Body of pancreas (tissue), 4 donors: ENCODE measurements at regions not wholly inside any gene's neighbourhood (a gene's known extent, or its start where the extent isn't known, plus 50 kb on each side); places are given as distances from the start of the nearest gene placed in this dataset.
"Not testable (repeated sequence)": the region's sequence is repeated elsewhere in the genome, so short reads cannot be mapped to it uniquely, and the experiment has no call there.

Source experiments
- ATAC-seq: fragments of 150-250 bp; one replicate; pipeline ENCODE4 v1.9.1; 2016
- DNase-seq, 4 donors: peaks; one replicate each; pipeline ENCODE4 v3.0.0-alpha.2; 2019
- H3K27ac ChIP-seq, 4 donors: fragments of 200-600 bp; sonication (generic); 1 replicate in 3 of 4; 2 replicates in 1 of 4; pipeline versions ENCODE4 v1.5.1 to v1.6.1; 2016 to 2019; ENCODE audit warnings: mild to moderate bottlenecking in 1 of 4, mixed read lengths in 1 of 4, moderate library complexity in 1 of 4
- H3K27me3 ChIP-seq, 2 donors: fragments of 200-600 bp; sonication (generic); one replicate each; pipeline ENCODE4 v1.6.0; 2016; ENCODE audit warnings: mild to moderate bottlenecking in 1 of 2
- H3K36me3 ChIP-seq, 2 donors: fragments of 200-600 bp; sonication (generic); replicated peaks in 1 of 2; 2 replicates each; pipeline ENCODE4 v1.5.1; 2016; ENCODE audit warnings: low read depth in 2 of 2; ENCODE audit not compliant: insufficient read depth in 1 of 2
- H3K4me1 ChIP-seq: fragments of 200-600 bp; sonication (generic); one replicate; pipeline ENCODE4 v1.6.0; 2016
- H3K4me3 ChIP-seq, 2 donors: fragments of 200-600 bp; sonication (generic); 1 replicate in 1 of 2; 2 replicates in 1 of 2; pipeline ENCODE4 v1.5.1; 2016 to 2019
- H3K9me3 ChIP-seq, 3 donors: fragments of 200-600 bp; sonication (generic); 1 replicate in 2 of 3; 2 replicates in 1 of 3; pipeline ENCODE4 v1.5.1; 2016
- POLR2A ChIP-seq, 3 donors: fragments of 450-650 bp; IDR thresholded peaks; one replicate each; pipeline ENCODE4 v1.6.1; 2016; ENCODE audit warnings: antibody characterized with exemption in 3 of 3, mild to moderate bottlenecking in 2 of 3
- WGBS, 2 donors: methylation state at CpG; one replicate each; pipeline ENCODE4 v1.1.5; 2017; 5-methylcytosine and 5-hydroxymethylcytosine counted together
- intact Hi-C: fragments of 100-400 bp; cut with DNase I; formaldehyde crosslinking; loops from one replicate; pipeline ENCODE4 v1.15.1; 2023
- TF ChIP-seq, protein P1 (sequence below), 7 experiments: fragments of 450-650 bp in 4 of 7; fragments of 200-600 bp in 3 of 7; sonication (generic) in 3 of 7; IDR thresholded peaks; one replicate each; pipeline ENCODE4 v1.5.1; 2016 to 2019; ENCODE audit warnings: antibody characterized with exemption in 7 of 7

DNA sequence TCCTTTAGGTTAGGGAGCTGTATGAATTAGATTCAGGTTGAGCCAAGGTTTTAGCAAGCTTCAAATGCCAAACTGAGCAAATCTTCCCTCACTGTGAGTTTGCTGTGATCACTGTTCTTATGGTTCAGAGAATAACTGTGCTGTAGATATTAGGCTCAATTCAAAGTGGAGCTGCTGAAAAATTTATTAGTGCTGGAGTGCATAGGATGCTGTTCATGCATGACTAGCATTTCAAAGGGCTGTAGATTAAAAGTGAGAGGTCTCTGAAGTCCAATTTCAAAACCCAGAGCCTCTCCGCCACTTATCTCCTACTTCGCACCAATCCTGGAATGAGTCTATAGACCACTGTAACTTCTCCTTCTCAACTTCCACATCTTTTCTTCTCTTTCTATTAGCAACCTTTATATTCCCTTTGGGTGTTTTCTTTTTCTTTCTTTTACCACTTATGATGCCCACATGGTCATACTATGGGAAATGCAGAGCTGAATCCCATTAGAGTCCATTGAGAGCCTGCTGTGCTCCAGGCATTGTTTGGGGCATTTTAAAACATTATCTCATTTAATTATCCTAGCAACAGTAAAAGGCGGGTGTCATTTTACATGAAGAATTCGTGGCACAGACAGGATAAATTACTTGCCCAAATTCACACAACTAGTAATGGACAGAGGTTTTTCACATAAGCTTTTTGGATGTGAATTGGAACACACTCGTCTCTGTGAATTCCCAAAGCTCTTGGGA lies 77.5 kb upstream of the EEA1 start:
- Histone ChIP-seq H3K4me1 (peaks cover 31% of the 10 kb centered on the region), H3K27me3 (no peaks in the 10 kb centered on the region), H3K4me3 (no peak overlapping the region), H3K27ac (no peak overlapping the region), H3K9me3 (no peaks in the 10 kb centered on the region), H3K36me3 (no peaks in the 10 kb centered on the region)
- WGBS, 2 donors: 81 to 86% methylated on average over 5 of the region's 5 CpGs
- intact Hi-C loops: no loop called here
- ATAC-seq: no peak
- TF ChIP-seq POLR2A (IDR thresholded peaks at IDR 0.05): no peak
- TF ChIP-seq, protein P1, sequence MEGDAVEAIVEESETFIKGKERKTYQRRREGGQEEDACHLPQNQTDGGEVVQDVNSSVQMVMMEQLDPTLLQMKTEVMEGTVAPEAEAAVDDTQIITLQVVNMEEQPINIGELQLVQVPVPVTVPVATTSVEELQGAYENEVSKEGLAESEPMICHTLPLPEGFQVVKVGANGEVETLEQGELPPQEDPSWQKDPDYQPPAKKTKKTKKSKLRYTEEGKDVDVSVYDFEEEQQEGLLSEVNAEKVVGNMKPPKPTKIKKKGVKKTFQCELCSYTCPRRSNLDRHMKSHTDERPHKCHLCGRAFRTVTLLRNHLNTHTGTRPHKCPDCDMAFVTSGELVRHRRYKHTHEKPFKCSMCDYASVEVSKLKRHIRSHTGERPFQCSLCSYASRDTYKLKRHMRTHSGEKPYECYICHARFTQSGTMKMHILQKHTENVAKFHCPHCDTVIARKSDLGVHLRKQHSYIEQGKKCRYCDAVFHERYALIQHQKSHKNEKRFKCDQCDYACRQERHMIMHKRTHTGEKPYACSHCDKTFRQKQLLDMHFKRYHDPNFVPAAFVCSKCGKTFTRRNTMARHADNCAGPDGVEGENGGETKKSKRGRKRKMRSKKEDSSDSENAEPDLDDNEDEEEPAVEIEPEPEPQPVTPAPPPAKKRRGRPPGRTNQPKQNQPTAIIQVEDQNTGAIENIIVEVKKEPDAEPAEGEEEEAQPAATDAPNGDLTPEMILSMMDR (IDR thresholded peaks at IDR 0.05): no peak
- DNase-seq: no peak

DNA sequence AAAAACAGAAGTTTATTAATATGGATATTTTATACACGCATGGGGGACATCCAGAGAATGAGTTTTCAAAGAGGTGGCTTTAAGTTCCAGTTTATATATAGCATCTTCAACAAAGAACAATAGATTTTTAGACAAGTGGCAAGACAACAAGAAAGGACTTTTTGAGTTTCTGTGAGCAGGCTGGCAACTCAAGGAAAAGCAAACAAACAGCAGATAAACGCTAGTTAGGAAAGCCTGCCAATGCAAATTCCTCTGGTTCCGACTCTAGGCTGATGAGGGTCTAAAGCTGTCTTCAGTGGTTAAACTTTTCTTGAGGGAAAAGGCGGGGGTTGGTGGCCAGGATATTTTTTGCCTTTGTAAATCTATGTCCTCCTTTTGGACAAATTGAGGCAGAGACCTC lies 78.4 kb upstream of the EEA1 start:
- intact Hi-C loops: no loop called here
- TF ChIP-seq, protein P1 (IDR thresholded peaks at IDR 0.05): no peak
- TF ChIP-seq POLR2A (IDR thresholded peaks at IDR 0.05): no peak
- whole genome bisulfite sequencing, 2 donors: 8 to 15% methylated on average over 4 of the region's 4 CpGs
- no peaks in the 10 kb centered on the region for H3K36me3 ChIP-seq
- peaks cover 28% of the 10 kb centered on the region for H3K4me1 ChIP-seq
- no peak overlapping the region for H3K4me3 ChIP-seq
- H3K27me3 ChIP-seq: no peaks in the 10 kb centered on the region
- H3K27ac ChIP-seq: peak overlapping the region in 1 of 4 donors; percentile 7
- ATAC-seq (no peak), DNase-seq (no peak)
- H3K9me3 ChIP-seq: no peaks in the 10 kb centered on the region

DNA sequence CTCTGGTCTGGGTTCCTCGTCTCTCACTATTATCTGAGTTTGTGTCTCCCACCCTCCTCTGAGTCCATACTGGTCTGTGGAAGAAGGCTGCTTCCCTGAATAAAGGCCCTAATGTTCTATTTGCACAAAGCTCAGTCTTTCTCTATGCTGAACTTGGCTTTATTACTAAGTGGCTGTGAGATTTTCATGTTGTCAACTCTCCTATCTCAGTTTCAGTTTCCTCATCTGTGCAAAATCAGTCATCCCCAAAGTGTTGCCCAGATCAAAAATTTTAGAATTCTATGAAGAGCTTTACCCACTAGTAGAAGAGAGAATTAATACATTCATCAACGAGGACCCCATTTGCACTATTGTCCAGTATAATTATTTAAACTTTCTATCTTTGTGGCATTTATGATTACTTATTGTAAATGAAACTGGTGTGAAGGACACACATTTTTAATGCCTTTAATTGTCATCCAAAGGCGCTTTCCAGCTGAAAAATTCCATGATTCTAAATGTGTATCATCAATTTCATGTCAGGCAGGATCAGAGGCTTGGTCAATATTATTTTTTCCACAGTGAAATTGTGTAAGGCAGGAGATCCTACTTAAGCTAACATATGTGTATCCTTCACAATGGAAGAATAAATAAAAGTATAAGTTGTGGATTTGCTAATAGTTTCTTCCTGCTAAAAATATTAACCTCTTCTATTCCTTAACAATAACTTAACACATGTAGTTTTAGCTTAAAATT lies 79.1 kb upstream of the EEA1 start:
- Histone ChIP-seq H3K4me3 (no peak overlapping the region), H3K27me3 (no peaks in the 10 kb centered on the region), H3K4me1 (peaks cover 21% of the 10 kb centered on the region), H3K27ac (peak overlapping the region in 1 of 4 donors; percentile 7), H3K36me3 (no peaks in the 10 kb centered on the region), H3K9me3 (no peaks in the 10 kb centered on the region)
- intact Hi-C loops: no loop called here
- WGBS, 2 donors: 55 to 70% methylated on average over 3 of the region's 3 CpGs
- ATAC-seq: no peak
- no peak for DNase-seq
- TF ChIP-seq, protein P1 (IDR thresholded peaks at IDR 0.05): no peak

DNA sequence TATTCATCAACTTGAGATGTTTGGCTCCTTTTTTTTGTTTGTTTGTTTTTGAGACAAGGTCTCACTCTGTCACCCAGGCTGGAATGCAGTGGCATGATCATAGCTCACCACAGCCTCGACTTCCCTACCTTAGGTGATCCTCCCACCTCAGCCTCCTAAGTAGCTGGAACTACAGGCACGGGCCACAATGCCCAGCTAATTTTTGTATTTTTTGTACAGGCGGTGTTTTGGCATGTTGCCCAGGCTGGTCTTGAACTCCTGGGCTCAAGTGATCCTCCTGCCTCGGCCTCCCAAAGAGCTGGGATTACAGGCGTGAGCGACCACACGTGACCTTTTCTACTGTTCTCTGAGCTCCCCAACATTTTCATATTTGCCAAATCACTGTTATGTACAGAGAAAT lies 79.8 kb upstream of the EEA1 start:
- H3K9me3 ChIP-seq, H3K36me3 ChIP-seq, ATAC-seq, H3K27me3 ChIP-seq, H3K27ac ChIP-seq, intact Hi-C loops, DNase-seq, H3K4me3 ChIP-seq: not testable (repeated sequence)
- 74 to 80% methylated on average over 7 of the region's 7 CpGs for WGBS, 2 donors
- H3K4me1 ChIP-seq: peaks cover 14% of the 10 kb centered on the region

DNA sequence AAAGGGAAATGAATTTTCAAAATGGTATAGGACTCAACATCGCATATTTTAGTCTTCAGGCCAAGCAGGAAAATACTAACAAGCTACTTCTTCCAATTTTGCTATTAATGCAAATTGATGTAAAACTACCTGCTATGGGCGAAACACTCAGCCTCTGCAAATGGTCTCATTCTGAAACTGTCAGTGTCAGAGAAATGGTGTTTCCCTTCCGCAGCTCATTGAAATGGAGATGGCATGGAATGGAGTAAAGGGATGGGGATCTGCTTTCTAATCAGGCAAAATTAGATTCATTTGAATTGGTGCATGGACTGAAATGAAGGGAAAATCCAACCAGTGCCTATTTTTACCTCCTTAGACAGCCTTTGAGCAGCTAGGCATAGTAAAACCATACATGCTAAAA lies 80.4 kb upstream of the EEA1 start:
- no peak for TF ChIP-seq POLR2A (IDR thresholded peaks at IDR 0.05)
- TF ChIP-seq, protein P1 (IDR thresholded peaks at IDR 0.05): no peak
- Histone ChIP-seq H3K27me3 (no peaks in the 10 kb centered on the region), H3K4me3 (no peak overlapping the region), H3K27ac (no peak overlapping the region), H3K36me3 (no peaks in the 10 kb centered on the region), H3K9me3 (no peaks in the 10 kb centered on the region), H3K4me1 (peaks cover 16% of the 10 kb centered on the region)
- intact Hi-C loops: no loop called here
- no peak for DNase-seq
- WGBS, 2 donors: 90 to 92% methylated on average over 3 of the region's 3 CpGs
- no peak for ATAC-seq
